WTC11 (cell line): ENCODE measurements at regions not wholly inside any gene's neighbourhood (a gene's known extent, or its start where the extent isn't known, plus 50 kb on each side); places are given as distances from the start of the nearest gene placed in this dataset.

ENCODE experiments used
- ATAC-seq: fragments of 200-7000 bp; cut with Tn5 transposase; 2 replicates; pipeline ENCODE4 v1.10.0; 2021; ENCODE audit warnings: mild to moderate bottlenecking, moderate library complexity
- CTCF ChIA-PET: fragments of 300-600 bp; sonication (Branson Sonifier 250); formaldehyde crosslinking; loops from one replicate; lab custom pipeline; 2021; ENCODE audit warnings: antibody characterized with exemption; lab: Charles Lee
- POLR2A ChIA-PET: fragments of 350-600 bp; sonication (Branson Sonifier 250); formaldehyde crosslinking; loops from one replicate; lab custom pipeline; 2021; ENCODE audit warnings: antibody characterized with exemption; lab: Charles Lee
- DNase-seq: peaks from one replicate; pipeline ENCODE4 v3.0.0; 2021; ENCODE audit warnings: low spot score
- H3K27ac Mint-ChIP-seq: 2 replicates; pipeline ENCODE4 v1.8.0; 2021; ENCODE audit warnings: mixed read lengths
- H3K27me3 Mint-ChIP-seq: 2 replicates; pipeline ENCODE4 v1.8.0; 2021; ENCODE audit warnings: low read depth, mild to moderate bottlenecking, moderate library complexity, mixed read lengths
- H3K36me3 Mint-ChIP-seq: 2 replicates; pipeline ENCODE4 v1.8.0; 2021; ENCODE audit warnings: mixed read lengths
- H3K4me1 Mint-ChIP-seq: 2 replicates; pipeline ENCODE4 v1.8.0; 2022; ENCODE audit warnings: mixed read lengths
- H3K4me3 Mint-ChIP-seq: 2 replicates; pipeline ENCODE4 v1.8.0; 2021; ENCODE audit warnings: mild to moderate bottlenecking, moderate library complexity, mixed read lengths
- H3K9me3 Mint-ChIP-seq: 2 replicates; pipeline ENCODE4 v1.8.0; 2021; ENCODE audit warnings: mixed read lengths
- CREB1 ChIP-seq: sonication (generic); formaldehyde crosslinking; IDR thresholded peaks from 2 replicates; pipeline ENCODE4 v1.8.0; 2023; ENCODE audit warnings: mild to moderate bottlenecking, missing genetic modification reagents
- CREM ChIP-seq: sonication (generic); formaldehyde crosslinking; IDR thresholded peaks from 2 replicates; pipeline ENCODE4 v1.8.1; 2022; ENCODE audit warnings: mild to moderate bottlenecking, missing genetic modification reagents, moderate library complexity
- FOXK1 ChIP-seq: sonication (generic); formaldehyde crosslinking; IDR thresholded peaks from 2 replicates; pipeline ENCODE4 v1.8.0; 2022; ENCODE audit warnings: mild to moderate bottlenecking, moderate library complexity, missing genetic modification reagents
- HMGA2 ChIP-seq: fragments of 250-450 bp; sonication (Bioruptor Pico); IDR thresholded peaks from 2 replicates; pipeline ENCODE4 v1.4.0; 2021; ENCODE audit warnings: mild to moderate bottlenecking, moderate library complexity
- JAZF1 ChIP-seq: fragments of 250-450 bp; sonication (Bioruptor Pico); IDR thresholded peaks from 2 replicates; pipeline ENCODE4 v1.9.0; 2021; ENCODE audit warnings: moderate library complexity, mild to moderate bottlenecking, inconsistent platforms
- JUN ChIP-seq: sonication (generic); formaldehyde crosslinking; IDR thresholded peaks from 2 replicates; pipeline ENCODE4 v1.8.0; 2023; ENCODE audit warnings: mild to moderate bottlenecking, missing genetic modification reagents
- RORB ChIP-seq: fragments of 250-450 bp; sonication (Bioruptor Pico); IDR thresholded peaks from 2 replicates; pipeline ENCODE4 v1.9.0; 2021; ENCODE audit warnings: mild to moderate bottlenecking
- SOX15 ChIP-seq: fragments of 250-450 bp; sonication (Bioruptor Pico); IDR thresholded peaks from 2 replicates; pipeline ENCODE4 v1.9.0; 2021; ENCODE audit warnings: mild to moderate bottlenecking
- SP1 ChIP-seq: sonication (generic); formaldehyde crosslinking; conservative IDR thresholded peaks from 2 replicates; pipeline ENCODE4 v1.8.1; 2022; ENCODE audit warnings: missing genetic modification reagents
- TEAD1 ChIP-seq: sonication (generic); formaldehyde crosslinking; IDR thresholded peaks from 2 replicates; pipeline ENCODE4 v1.8.0; 2022; ENCODE audit warnings: mild to moderate bottlenecking, missing genetic modification reagents
- ZNF121 ChIP-seq: sonication (generic); formaldehyde crosslinking; IDR thresholded peaks from 2 replicates; pipeline ENCODE4 v1.8.0; 2023; ENCODE audit warnings: missing genetic modification reagents
- TF ChIP-seq, protein P1 (sequence below): sonication (generic); formaldehyde crosslinking; IDR thresholded peaks from 2 replicates; pipeline ENCODE4 v1.8.1; 2023; ENCODE audit warnings: mild to moderate bottlenecking, missing genetic modification reagents
- TF ChIP-seq, protein P2 (sequence below): sonication (generic); formaldehyde crosslinking; IDR thresholded peaks from 2 replicates; pipeline ENCODE4 v1.8.0; 2023; ENCODE audit warnings: missing genetic modification reagents, mild to moderate bottlenecking, borderline replicate concordance
- TF ChIP-seq, protein P3 (sequence below): fragments of 250-450 bp; sonication (Bioruptor Pico); IDR thresholded peaks from 2 replicates; pipeline ENCODE4 v1.9.0; 2021; ENCODE audit warnings: mild to moderate bottlenecking
- TF ChIP-seq, protein P4 (sequence below): sonication (generic); formaldehyde crosslinking; IDR thresholded peaks from 2 replicates; pipeline ENCODE4 v1.8.0; 2022; ENCODE audit warnings: mild to moderate bottlenecking, missing genetic modification reagents
- TF ChIP-seq, protein P5 (sequence below): sonication (generic); formaldehyde crosslinking; IDR thresholded peaks from 2 replicates; pipeline ENCODE4 v1.8.1; 2022; ENCODE audit warnings: low read depth, mild to moderate bottlenecking, moderate library complexity, missing genetic modification reagents, borderline replicate concordance
- TF ChIP-seq, protein P6 (sequence below): fragments of 250-450 bp; sonication (Bioruptor Pico); IDR thresholded peaks from 2 replicates; pipeline ENCODE4 v1.9.0; 2021; ENCODE audit warnings: mild to moderate bottlenecking, borderline replicate concordance
- TF ChIP-seq, protein P7 (sequence below): sonication (generic); formaldehyde crosslinking; conservative IDR thresholded peaks from 2 replicates; pipeline ENCODE4 v1.8.1; 2022; ENCODE audit warnings: mild to moderate bottlenecking, missing genetic modification reagents
- TF ChIP-seq, protein P8 (sequence below): sonication (generic); formaldehyde crosslinking; IDR thresholded peaks from 2 replicates; pipeline ENCODE4 v1.8.0; 2023; ENCODE audit warnings: missing genetic modification reagents
- TF ChIP-seq, protein P9 (sequence below): sonication (generic); formaldehyde crosslinking; IDR thresholded peaks from 2 replicates; pipeline ENCODE4 v1.8.0; 2022; ENCODE audit warnings: mild to moderate bottlenecking, missing genetic modification reagents

DNA sequence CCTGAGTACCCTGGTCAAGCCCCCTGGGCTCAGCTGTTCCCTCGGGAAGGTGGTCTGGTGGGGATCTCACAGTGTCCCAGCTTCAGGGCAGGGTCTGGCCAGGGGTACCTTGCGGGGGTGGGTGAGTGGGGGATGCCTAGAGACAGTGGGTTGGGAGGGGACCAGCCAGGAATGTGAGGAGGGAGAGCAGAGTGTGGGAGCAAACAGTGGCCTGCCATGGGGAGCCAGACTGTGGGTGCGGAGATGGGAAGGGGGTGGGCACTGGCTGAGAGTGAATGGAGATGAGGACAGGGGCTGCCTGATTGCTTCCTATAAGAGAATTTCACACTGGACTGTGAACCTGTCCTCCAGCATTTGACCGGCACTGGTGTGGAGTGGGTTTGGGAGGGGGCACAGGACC, 95.1 kb downstream of the VEGFA start:
- POLR2A ChIA-PET, result interaction anchor here (0.7 kb wide), 1 partner anchor 19 kb away, joined by 3 read pairs; no protein-coding TSS in a partner anchor

DNA sequence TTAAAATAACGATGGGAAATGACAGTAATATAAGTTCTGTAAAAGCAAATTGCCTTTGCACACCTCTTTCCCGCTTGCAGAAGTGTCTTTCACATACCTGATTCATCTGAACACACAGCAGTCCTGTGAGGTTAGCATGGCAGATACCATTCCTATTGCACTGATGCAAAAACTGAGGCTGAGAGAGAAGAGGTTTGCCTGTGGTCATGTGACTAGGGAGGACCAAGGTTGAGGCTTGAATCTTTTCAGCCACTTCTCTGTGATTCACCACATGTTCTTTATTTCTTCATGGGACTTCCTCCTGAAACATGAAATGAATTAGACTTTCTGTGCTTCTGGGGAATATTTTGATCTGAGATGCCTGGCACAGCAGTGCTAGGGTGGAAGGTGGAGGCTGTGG, 92.9 kb downstream of the VEGFA start:
- Mint-ChIP-seq H3K27ac (no peak overlapping the region), H3K36me3 (no peaks in the 10 kb centered on the region), H3K4me1 (peaks cover 27% of the 10 kb centered on the region), H3K27me3 (no peaks in the 10 kb centered on the region), H3K4me3 (no peak overlapping the region), H3K9me3 (no peaks in the 10 kb centered on the region)
- no peak for DNase-seq
- ChIA-PET POLR2A (no interaction called here), CTCF (no interaction called here)
- no peak for ATAC-seq
- TF ChIP-seq, protein P1, sequence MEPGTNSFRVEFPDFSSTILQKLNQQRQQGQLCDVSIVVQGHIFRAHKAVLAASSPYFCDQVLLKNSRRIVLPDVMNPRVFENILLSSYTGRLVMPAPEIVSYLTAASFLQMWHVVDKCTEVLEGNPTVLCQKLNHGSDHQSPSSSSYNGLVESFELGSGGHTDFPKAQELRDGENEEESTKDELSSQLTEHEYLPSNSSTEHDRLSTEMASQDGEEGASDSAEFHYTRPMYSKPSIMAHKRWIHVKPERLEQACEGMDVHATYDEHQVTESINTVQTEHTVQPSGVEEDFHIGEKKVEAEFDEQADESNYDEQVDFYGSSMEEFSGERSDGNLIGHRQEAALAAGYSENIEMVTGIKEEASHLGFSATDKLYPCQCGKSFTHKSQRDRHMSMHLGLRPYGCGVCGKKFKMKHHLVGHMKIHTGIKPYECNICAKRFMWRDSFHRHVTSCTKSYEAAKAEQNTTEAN (CRISPR knock-in tag), result no peak
- TF ChIP-seq, protein P2, sequence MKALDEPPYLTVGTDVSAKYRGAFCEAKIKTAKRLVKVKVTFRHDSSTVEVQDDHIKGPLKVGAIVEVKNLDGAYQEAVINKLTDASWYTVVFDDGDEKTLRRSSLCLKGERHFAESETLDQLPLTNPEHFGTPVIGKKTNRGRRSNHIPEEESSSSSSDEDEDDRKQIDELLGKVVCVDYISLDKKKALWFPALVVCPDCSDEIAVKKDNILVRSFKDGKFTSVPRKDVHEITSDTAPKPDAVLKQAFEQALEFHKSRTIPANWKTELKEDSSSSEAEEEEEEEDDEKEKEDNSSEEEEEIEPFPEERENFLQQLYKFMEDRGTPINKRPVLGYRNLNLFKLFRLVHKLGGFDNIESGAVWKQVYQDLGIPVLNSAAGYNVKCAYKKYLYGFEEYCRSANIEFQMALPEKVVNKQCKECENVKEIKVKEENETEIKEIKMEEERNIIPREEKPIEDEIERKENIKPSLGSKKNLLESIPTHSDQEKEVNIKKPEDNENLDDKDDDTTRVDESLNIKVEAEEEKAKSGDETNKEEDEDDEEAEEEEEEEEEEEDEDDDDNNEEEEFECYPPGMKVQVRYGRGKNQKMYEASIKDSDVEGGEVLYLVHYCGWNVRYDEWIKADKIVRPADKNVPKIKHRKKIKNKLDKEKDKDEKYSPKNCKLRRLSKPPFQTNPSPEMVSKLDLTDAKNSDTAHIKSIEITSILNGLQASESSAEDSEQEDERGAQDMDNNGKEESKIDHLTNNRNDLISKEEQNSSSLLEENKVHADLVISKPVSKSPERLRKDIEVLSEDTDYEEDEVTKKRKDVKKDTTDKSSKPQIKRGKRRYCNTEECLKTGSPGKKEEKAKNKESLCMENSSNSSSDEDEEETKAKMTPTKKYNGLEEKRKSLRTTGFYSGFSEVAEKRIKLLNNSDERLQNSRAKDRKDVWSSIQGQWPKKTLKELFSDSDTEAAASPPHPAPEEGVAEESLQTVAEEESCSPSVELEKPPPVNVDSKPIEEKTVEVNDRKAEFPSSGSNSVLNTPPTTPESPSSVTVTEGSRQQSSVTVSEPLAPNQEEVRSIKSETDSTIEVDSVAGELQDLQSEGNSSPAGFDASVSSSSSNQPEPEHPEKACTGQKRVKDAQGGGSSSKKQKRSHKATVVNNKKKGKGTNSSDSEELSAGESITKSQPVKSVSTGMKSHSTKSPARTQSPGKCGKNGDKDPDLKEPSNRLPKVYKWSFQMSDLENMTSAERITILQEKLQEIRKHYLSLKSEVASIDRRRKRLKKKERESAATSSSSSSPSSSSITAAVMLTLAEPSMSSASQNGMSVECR, result no peak
- no peak for TF ChIP-seq ZNF121
- TF ChIP-seq CREB1 (CRISPR knock-in tag), result no peak
- no peak for TF ChIP-seq HMGA2
- TF ChIP-seq, protein P3, sequence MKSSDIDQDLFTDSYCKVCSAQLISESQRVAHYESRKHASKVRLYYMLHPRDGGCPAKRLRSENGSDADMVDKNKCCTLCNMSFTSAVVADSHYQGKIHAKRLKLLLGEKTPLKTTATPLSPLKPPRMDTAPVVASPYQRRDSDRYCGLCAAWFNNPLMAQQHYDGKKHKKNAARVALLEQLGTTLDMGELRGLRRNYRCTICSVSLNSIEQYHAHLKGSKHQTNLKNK (CRISPR knock-in tag), result no peak
- no peak for TF ChIP-seq TEAD1 (CRISPR knock-in tag)
- TF ChIP-seq, protein P4, sequence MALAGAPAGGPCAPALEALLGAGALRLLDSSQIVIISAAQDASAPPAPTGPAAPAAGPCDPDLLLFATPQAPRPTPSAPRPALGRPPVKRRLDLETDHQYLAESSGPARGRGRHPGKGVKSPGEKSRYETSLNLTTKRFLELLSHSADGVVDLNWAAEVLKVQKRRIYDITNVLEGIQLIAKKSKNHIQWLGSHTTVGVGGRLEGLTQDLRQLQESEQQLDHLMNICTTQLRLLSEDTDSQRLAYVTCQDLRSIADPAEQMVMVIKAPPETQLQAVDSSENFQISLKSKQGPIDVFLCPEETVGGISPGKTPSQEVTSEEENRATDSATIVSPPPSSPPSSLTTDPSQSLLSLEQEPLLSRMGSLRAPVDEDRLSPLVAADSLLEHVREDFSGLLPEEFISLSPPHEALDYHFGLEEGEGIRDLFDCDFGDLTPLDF (CRISPR knock-in tag), result no peak

More for the DNA sequence above, 95.1 kb downstream of the VEGFA start:
- H3K9me3 Mint-ChIP-seq, result no peaks in the 10 kb centered on the region
- ATAC-seq (no peak), DNase-seq (no peak)
- H3K36me3 Mint-ChIP-seq, result no peaks in the 10 kb centered on the region
- TF ChIP-seq SOX15 (CRISPR knock-in tag) (no peak), TEAD1 (CRISPR knock-in tag) (no peak), CREM (CRISPR knock-in tag) (no peak), SP1 (CRISPR knock-in tag) (no peak), JUN (CRISPR knock-in tag) (no peak), JAZF1 (CRISPR knock-in tag) (no peak), FOXK1 (CRISPR knock-in tag) (no peak), RORB (no peak)
- TF ChIP-seq, protein P5, sequence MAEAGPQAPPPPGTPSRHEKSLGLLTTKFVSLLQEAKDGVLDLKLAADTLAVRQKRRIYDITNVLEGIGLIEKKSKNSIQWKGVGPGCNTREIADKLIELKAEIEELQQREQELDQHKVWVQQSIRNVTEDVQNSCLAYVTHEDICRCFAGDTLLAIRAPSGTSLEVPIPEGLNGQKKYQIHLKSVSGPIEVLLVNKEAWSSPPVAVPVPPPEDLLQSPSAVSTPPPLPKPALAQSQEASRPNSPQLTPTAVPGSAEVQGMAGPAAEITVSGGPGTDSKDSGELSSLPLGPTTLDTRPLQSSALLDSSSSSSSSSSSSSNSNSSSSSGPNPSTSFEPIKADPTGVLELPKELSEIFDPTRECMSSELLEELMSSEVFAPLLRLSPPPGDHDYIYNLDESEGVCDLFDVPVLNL (CRISPR knock-in tag), result no peak
- TF ChIP-seq, protein P6, sequence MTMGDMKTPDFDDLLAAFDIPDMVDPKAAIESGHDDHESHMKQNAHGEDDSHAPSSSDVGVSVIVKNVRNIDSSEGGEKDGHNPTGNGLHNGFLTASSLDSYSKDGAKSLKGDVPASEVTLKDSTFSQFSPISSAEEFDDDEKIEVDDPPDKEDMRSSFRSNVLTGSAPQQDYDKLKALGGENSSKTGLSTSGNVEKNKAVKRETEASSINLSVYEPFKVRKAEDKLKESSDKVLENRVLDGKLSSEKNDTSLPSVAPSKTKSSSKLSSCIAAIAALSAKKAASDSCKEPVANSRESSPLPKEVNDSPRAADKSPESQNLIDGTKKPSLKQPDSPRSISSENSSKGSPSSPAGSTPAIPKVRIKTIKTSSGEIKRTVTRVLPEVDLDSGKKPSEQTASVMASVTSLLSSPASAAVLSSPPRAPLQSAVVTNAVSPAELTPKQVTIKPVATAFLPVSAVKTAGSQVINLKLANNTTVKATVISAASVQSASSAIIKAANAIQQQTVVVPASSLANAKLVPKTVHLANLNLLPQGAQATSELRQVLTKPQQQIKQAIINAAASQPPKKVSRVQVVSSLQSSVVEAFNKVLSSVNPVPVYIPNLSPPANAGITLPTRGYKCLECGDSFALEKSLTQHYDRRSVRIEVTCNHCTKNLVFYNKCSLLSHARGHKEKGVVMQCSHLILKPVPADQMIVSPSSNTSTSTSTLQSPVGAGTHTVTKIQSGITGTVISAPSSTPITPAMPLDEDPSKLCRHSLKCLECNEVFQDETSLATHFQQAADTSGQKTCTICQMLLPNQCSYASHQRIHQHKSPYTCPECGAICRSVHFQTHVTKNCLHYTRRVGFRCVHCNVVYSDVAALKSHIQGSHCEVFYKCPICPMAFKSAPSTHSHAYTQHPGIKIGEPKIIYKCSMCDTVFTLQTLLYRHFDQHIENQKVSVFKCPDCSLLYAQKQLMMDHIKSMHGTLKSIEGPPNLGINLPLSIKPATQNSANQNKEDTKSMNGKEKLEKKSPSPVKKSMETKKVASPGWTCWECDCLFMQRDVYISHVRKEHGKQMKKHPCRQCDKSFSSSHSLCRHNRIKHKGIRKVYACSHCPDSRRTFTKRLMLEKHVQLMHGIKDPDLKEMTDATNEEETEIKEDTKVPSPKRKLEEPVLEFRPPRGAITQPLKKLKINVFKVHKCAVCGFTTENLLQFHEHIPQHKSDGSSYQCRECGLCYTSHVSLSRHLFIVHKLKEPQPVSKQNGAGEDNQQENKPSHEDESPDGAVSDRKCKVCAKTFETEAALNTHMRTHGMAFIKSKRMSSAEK (CRISPR knock-in tag), result no peak
- TF ChIP-seq, protein P7, sequence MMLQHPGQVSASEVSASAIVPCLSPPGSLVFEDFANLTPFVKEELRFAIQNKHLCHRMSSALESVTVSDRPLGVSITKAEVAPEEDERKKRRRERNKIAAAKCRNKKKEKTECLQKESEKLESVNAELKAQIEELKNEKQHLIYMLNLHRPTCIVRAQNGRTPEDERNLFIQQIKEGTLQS (CRISPR knock-in tag), result no peak
- TF ChIP-seq, protein P8, sequence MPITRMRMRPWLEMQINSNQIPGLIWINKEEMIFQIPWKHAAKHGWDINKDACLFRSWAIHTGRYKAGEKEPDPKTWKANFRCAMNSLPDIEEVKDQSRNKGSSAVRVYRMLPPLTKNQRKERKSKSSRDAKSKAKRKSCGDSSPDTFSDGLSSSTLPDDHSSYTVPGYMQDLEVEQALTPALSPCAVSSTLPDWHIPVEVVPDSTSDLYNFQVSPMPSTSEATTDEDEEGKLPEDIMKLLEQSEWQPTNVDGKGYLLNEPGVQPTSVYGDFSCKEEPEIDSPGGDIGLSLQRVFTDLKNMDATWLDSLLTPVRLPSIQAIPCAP (CRISPR knock-in tag), result no peak
- TF ChIP-seq, protein P9, sequence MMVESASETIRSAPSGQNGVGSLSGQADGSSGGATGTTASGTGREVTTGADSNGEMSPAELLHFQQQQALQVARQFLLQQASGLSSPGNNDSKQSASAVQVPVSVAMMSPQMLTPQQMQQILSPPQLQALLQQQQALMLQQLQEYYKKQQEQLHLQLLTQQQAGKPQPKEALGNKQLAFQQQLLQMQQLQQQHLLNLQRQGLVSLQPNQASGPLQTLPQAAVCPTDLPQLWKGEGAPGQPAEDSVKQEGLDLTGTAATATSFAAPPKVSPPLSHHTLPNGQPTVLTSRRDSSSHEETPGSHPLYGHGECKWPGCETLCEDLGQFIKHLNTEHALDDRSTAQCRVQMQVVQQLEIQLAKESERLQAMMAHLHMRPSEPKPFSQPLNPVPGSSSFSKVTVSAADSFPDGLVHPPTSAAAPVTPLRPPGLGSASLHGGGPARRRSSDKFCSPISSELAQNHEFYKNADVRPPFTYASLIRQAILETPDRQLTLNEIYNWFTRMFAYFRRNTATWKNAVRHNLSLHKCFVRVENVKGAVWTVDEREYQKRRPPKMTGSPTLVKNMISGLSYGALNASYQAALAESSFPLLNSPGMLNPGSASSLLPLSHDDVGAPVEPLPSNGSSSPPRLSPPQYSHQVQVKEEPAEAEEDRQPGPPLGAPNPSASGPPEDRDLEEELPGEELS, result no peak
- no peak overlapping the region for H3K4me3 Mint-ChIP-seq
- CTCF ChIA-PET, result interaction anchor here (0.6 to 1.5 kb wide), 6 partner anchors 9 to 209 kb away, joined by 3 to 9 read pairs (median 4); no protein-coding TSS in a partner anchor
- H3K27ac Mint-ChIP-seq, result no peak overlapping the region
- H3K27me3 Mint-ChIP-seq, result peaks cover 4% of the 10 kb centered on the region
- peaks cover 27% of the 10 kb centered on the region for H3K4me1 Mint-ChIP-seq
